ENCODE measurements at regions not wholly inside any gene's neighbourhood (a gene's known extent, or its start where the extent isn't known, plus 50 kb on each side); places are given as distances from the start of the nearest gene placed in this dataset.

DNA sequence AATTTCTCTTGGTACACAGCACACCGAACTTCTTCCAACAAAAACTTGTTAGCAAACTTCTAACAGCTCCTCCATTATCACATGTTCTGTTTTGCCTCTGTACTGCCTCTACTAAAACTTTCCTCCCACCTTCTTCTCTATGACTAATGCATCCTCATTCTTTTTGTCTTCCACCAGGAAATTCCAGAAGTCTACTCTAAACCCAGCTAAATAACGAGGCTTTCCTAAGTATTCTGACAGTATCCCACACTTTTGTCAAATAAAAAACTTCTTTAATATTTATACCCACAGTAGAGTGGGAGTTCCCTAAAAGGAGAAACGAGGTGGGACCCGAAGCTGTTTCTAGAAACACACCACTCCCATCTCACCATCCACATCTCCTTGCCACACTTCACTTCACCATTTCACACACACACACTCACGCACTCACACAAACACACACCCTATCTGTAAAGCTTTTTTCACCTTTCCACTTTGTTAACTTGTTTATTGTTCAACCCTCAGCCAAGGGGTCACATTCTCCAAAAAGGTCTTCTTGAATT, 280.3 kb downstream of the ARAP2 start:
- Histone ChIP-seq H2BK15ac (ENCODE audit: low read depth, low read length) (no peak overlapping the region), H3K23ac (ENCODE audit: insufficient read length, low read depth, low read length) (no peak overlapping the region), H3T11ph (ENCODE audit: low read length) (no peak overlapping the region), H3K23me2 (ENCODE audit: insufficient read length, low read depth, low read length, poor library complexity, severe bottlenecking) (no peaks in the 10 kb centered on the region), H4K91ac (ENCODE audit: insufficient read length, low read depth, low read length) (no peak overlapping the region), H3K27me3 (ENCODE audit: insufficient read depth, low read length) (no peaks in the 10 kb centered on the region), H4K20me1 (ENCODE audit: control insufficient read depth, insufficient read depth, insufficient read length) (no peaks in the 10 kb centered on the region), H2BK120ac (ENCODE audit: low read depth, low read length, poor library complexity, severe bottlenecking) (no peak overlapping the region), H2AFZ (ENCODE audit: low read length) (no peak overlapping the region), H2AK5ac (ENCODE audit: insufficient read length, low read length) (no peak overlapping the region), H2BK5ac (ENCODE audit: insufficient read length, low read length) (no peak overlapping the region), H3K9me3 (ENCODE audit: control insufficient read depth, low read depth, low read length) (no peaks in the 10 kb centered on the region), H3K4ac (ENCODE audit: low read depth, low read length) (no peak overlapping the region), H3K4me2 (ENCODE audit: insufficient read depth, insufficient read length, low read length) (no peak overlapping the region), H3K18ac (ENCODE audit: insufficient read length, low read depth, low read length) (no peak overlapping the region), H3K14ac (ENCODE audit: insufficient read depth, low read length) (no peak overlapping the region), H3K56ac (ENCODE audit: insufficient read length, low read depth, low read length) (no peak overlapping the region), H4K8ac (replicated peaks; ENCODE audit: insufficient read length, low read depth, low read length) (no peak overlapping the region), H3K27ac (ENCODE audit: insufficient read length, low read depth, low read length) (no peak overlapping the region), H3K9ac (ENCODE audit: extremely low read depth, insufficient read length, low read length) (no peak overlapping the region), H4K5ac (ENCODE audit: insufficient read length, low read depth, low read length) (no peak overlapping the region), H2BK20ac (ENCODE audit: low read depth, low read length, poor library complexity, severe bottlenecking) (no peak overlapping the region), H3K79me2 (ENCODE audit: insufficient read depth, low read length) (no peaks in the 10 kb centered on the region), H2BK12ac (ENCODE audit: insufficient read length, low read depth, low read length) (no peak overlapping the region), H3K79me1 (ENCODE audit: insufficient read depth, low read depth, low read length, poor library complexity, severe bottlenecking) (no peaks in the 10 kb centered on the region), H3K4me1 (ENCODE audit: insufficient read depth, low read length) (no peaks in the 10 kb centered on the region)
- DNase-seq: no peak
- WGBS (ENCODE audit: extremely low coverage, insufficient read length, low lambda C conversion rate): 100% methylated on average over 1 of the region's 5 CpGs
- H3K4me1 Mint-ChIP-seq: no peaks in the 10 kb centered on the region
- H3K27ac Mint-ChIP-seq: no peak overlapping the region
- TF ChIP-seq, protein P1, sequence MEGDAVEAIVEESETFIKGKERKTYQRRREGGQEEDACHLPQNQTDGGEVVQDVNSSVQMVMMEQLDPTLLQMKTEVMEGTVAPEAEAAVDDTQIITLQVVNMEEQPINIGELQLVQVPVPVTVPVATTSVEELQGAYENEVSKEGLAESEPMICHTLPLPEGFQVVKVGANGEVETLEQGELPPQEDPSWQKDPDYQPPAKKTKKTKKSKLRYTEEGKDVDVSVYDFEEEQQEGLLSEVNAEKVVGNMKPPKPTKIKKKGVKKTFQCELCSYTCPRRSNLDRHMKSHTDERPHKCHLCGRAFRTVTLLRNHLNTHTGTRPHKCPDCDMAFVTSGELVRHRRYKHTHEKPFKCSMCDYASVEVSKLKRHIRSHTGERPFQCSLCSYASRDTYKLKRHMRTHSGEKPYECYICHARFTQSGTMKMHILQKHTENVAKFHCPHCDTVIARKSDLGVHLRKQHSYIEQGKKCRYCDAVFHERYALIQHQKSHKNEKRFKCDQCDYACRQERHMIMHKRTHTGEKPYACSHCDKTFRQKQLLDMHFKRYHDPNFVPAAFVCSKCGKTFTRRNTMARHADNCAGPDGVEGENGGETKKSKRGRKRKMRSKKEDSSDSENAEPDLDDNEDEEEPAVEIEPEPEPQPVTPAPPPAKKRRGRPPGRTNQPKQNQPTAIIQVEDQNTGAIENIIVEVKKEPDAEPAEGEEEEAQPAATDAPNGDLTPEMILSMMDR (conservative IDR thresholded peaks at IDR 0.05): no peak
- no peaks in the 10 kb centered on the region for H3K9me3 Mint-ChIP-seq
- H3K27me3 Mint-ChIP-seq (ENCODE audit: low read depth): no peaks in the 10 kb centered on the region
- H3K36me3 Mint-ChIP-seq (ENCODE audit: insufficient read depth in 1 of 3, low read depth in 3 of 3): no peaks in the 10 kb centered on the region
- H3K4me3 Mint-ChIP-seq: no peak overlapping the region

Data from H9 (cell line).